Ovary (tissue), 7 donors: ENCODE measurements at regions not wholly inside any gene's neighbourhood (a gene's known extent, or its start where the extent isn't known, plus 50 kb on each side); places are given as distances from the start of the nearest gene placed in this dataset.

Source experiments
- DNase-seq, 5 donors: peaks; one replicate each; pipeline ENCODE4 v3.0.0-alpha.2; 2019 to 2020
- H3K27ac ChIP-seq, 2 donors: fragments of 200-600 bp; one replicate each; pipeline versions ENCODE4 v1.5.1 to v1.8.0; 2019 to 2022
- H3K27me3 ChIP-seq: fragments of 200-600 bp; one replicate; pipeline ENCODE4 v1.8.0; 2022
- H3K36me3 ChIP-seq: fragments of 200-600 bp; sonication (generic); one replicate; pipeline ENCODE4 v1.5.1; 2019
- H3K4me1 ChIP-seq: one replicate; pipeline ENCODE4 v1.8.1; 2013; ENCODE audit warnings: mild to moderate bottlenecking, moderate library complexity; ENCODE audit not compliant: insufficient read depth
- H3K4me3 ChIP-seq: fragments of 200-600 bp; sonication (generic); one replicate; pipeline ENCODE4 v1.5.1; 2017
- H3K9me3 ChIP-seq, 2 donors: fragments of 200-600 bp in 1 of 2; sonication (generic) in 1 of 2; one replicate each; pipeline versions ENCODE4 v1.5.1 to v1.8.1; 2013 to 2019; ENCODE audit warnings: mild to moderate bottlenecking in 1 of 2, moderate library complexity in 1 of 2
- CTCF ChIP-seq, 3 donors: fragments of 450-650 bp in 2 of 3; fragments of 200-600 bp in 1 of 3; IDR thresholded peaks; one replicate each; pipeline versions ENCODE4 v1.5.1 to v1.8.0; 2016 to 2022; ENCODE audit warnings: antibody characterized with exemption in 3 of 3, mild to moderate bottlenecking in 1 of 3
- EP300 ChIP-seq: sonication (generic); formaldehyde crosslinking; IDR thresholded peaks from one replicate; pipeline ENCODE4 v1.6.1; 2017; ENCODE audit warnings: antibody characterized with exemption
- POLR2A ChIP-seq: fragments of 450-650 bp; IDR thresholded peaks from one replicate; pipeline ENCODE4 v1.6.1; 2017; ENCODE audit warnings: antibody characterized with exemption, mild to moderate bottlenecking, moderate library complexity
- WGBS, 3 donors: extraction: QIAGEN DNeasy Blood & Tissue Kit in 1 of 3; methylation state at CpG; one replicate each; pipeline versions ENCODE4 v1.1.5 to v1.1.7; 2013 to 2017; 5-methylcytosine and 5-hydroxymethylcytosine counted together
- intact Hi-C, 4 donors: fragments of 100-400 bp; cut with DNase I; formaldehyde crosslinking; loops; one replicate each; pipeline versions ENCODE4 v1.11.0 to v1.15.1; 2022 to 2023
- donor health status: DM: no; HTN: no; CAD: no; lungs with moderate emphysema.
- donor health status: DM: no; HTN: no; CAD: no.
- donor health status: Bipolar disorder and iron deficiency.
- donor health status: DM: no; HTN: no; CAD: no.
- donor health status: DM: yes; HTN: yes; CAD: no.

GRCh38 chr12:102745971-102746600 lies 171.0 kb downstream of the PAH start:
- Histone ChIP-seq H3K4me1 (no peaks in the 10 kb centered on the region), H3K36me3 (no peaks in the 10 kb centered on the region), H3K27ac (no peak overlapping the region), H3K27me3 (no peaks in the 10 kb centered on the region), H3K4me3 (no peak overlapping the region), H3K9me3 (no peaks in the 10 kb centered on the region)
- TF ChIP-seq EP300 (no peak), POLR2A (no peak), CTCF (IDR thresholded peaks at IDR 0.05) (no peak)
- DNase-seq = no peak
- 49 to 73% (median 71%) methylated on average over 8 of the region's 8 CpGs for WGBS, 3 donors
- intact Hi-C loops = no loop called here

- Histone ChIP-seq H3K27ac (no peak overlapping the region), H3K4me3 (no peak overlapping the region), H3K27me3 (no peaks in the 10 kb centered on the region), H3K36me3 (no peaks in the 10 kb centered on the region), H3K4me1 (peaks cover 4% of the 10 kb centered on the region), H3K9me3 (no peaks in the 10 kb centered on the region)
- WGBS, 3 donors = 59 to 68% (median 68%) methylated on average over 3 of the region's 3 CpGs
- no peak for DNase-seq
- TF ChIP-seq EP300 = no peak
- no peak for TF ChIP-seq CTCF (IDR thresholded peaks at IDR 0.05)
- no peak for TF ChIP-seq POLR2A
- intact Hi-C loops = no loop called here
Measured at GRCh38 chr12:102741196-102741595, 175.8 kb downstream of the PAH start.

- DNase-seq = no peak
- intact Hi-C loops = no loop called here
- 25 to 28% (median 25%) methylated on average over 3 of the region's 3 CpGs for WGBS, 3 donors
- Histone ChIP-seq H3K27me3 (no peaks in the 10 kb centered on the region), H3K4me1 (peaks cover 4% of the 10 kb centered on the region), H3K4me3 (no peak overlapping the region), H3K9me3 (no peaks in the 10 kb centered on the region), H3K36me3 (no peaks in the 10 kb centered on the region), H3K27ac (no peak overlapping the region)
- no peak for TF ChIP-seq CTCF (IDR thresholded peaks at IDR 0.05)
- no peak for TF ChIP-seq EP300
- no peak for TF ChIP-seq POLR2A
Measured at GRCh38 chr12:102740141-102740955, 176.7 kb downstream of the PAH start.

GRCh38 chr12:102736328-102736727 lies 180.7 kb downstream of the PAH start:
- no peak for DNase-seq
- Histone ChIP-seq H3K4me1 (peaks cover 4% of the 10 kb centered on the region), H3K27ac (no peak overlapping the region), H3K9me3 (no peaks in the 10 kb centered on the region), H3K36me3 (no peaks in the 10 kb centered on the region), H3K27me3 (no peaks in the 10 kb centered on the region), H3K4me3 (no peak overlapping the region)
- TF ChIP-seq POLR2A = no peak
- no peak for TF ChIP-seq CTCF (IDR thresholded peaks at IDR 0.05)
- TF ChIP-seq EP300 = no peak
- intact Hi-C loops = no loop called here
- 98 to 100% (median 100%) methylated on average over 1 of the region's 1 CpG for WGBS, 3 donors
